Cerebellar cortex (tissue), 1 donor: ENCODE measurements at regions not wholly inside any gene's neighbourhood (a gene's known extent, or its start where the extent isn't known, plus 50 kb on each side); places are given as distances from the start of the nearest gene placed in this dataset.
A peak's percentile ranks its signal among the peaks of the same experiment; 100 is the strongest.
"Not testable (repeated sequence)": the region's sequence is repeated elsewhere in the genome, so short reads cannot be mapped to it uniquely, and the experiment has no call there.

Source experiments
- DNase-seq: peaks from one replicate; pipeline ENCODE4 v3.0.0-alpha.2; 2015; ENCODE audit warnings: low spot score

- DNase-seq = no peak
These were observed 55.9 kb downstream of the BAMBI start for GRCh38 chr10:28733245-28733644.

- DNase-seq = no peak
These were observed 56.3 kb downstream of the BAMBI start for GRCh38 chr10:28733647-28734046.

DNA sequence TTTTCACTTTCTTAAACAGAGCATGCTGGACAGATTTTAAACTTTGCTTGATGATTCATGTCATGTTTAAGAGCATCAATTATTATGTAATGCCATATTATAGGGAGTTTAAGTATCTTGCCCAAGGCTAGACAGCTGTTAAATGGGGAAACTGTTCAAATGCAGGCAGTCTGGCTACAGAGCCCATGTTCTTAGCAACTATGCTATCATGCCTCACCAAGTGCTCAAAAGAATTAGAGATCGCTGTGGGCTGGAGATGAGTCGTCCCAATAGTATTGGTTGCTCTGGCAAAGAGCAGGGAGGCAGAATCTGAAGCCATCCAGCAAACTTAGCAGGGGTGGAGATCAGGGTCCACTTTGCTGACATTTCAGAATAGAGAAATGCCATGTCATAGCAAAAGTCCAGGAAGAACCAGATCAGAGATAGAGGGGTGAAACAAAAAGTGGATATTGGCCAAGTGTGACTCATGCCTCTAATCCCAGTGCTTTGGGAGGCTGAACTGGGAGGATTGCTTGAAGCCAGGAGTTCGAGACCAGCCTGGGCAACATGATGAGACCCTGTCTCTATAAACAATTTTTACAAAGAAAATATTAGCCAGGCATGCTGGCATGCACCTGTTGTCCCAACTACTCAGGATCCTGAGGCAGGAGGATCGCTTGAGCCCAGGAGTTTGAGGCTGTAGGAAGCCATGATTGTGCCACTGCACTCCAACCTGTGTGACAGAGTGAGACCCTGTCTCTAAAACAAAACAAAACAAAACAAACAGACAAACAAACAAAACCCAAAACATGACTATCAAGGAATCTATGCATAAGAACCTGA lies 57.8 kb downstream of the BAMBI start:
- no peak for DNase-seq

- DNase-seq = no peak
These were observed 59.8 kb downstream of the BAMBI start for GRCh38 chr10:28737096-28737495.

DNA sequence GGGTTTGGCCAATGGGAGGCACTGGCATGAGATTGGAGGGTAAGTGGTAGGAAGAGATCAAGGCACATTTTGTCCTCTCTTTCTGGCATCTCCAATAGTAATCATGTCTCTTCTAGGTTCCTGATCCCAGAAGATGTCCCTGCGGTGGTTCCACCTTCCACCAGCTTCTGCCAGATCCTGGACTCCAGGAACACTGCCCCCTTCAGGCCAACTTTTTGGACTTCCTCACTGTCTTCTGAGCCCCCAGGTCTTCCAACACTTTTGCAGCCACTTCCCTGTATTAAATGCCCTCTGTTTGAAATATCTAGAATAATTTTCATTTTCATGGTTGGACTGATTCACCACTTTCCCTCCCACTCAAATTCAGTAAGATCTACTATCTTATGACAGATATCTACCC lies 60.9 kb downstream of the BAMBI start:
- DNase-seq = no peak

- no peak for DNase-seq
These were observed 66.3 kb downstream of the BAMBI start for GRCh38 chr10:28743576-28743975.

DNA sequence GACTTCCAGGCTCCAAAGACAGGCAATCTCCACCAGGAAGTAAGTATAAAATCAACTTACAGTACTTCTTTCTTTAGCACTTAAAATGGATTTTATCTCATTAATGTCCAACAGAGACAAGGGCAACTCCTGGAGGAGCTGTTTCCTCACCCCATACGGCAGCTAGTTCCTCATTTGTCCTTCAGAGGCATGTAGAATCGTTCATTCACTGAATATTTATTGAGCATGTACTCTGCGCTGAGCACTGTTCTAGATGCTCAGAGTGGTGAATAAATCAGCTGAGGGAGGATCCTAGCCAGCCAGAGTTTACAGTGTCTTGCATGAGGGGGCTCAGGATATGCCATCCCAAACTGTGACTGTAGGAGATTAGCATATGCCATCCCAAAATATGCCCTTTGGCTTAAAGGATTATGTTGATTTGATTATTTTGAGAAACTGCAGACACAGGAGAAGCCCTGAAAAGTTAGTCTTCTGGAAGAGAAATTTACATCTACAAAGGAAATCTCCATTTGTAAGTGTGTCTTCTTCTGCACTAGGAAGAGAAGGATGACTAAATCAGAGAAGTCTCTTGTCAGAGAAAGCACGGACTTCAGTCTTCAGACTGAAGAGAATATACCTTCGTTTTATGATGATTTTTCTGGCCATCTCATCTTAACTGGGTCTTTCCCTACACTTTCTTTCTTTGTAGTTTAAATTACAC lies 66.9 kb downstream of the BAMBI start:
- no peak for DNase-seq

GRCh38 chr10:28754930-28755718 lies 77.8 kb downstream of the BAMBI start:
- DNase-seq = no peak

- peak; percentile 29 for DNase-seq
These were observed 83.9 kb downstream of the BAMBI start for GRCh38 chr10:28761084-28761846.

- peak; percentile 54 for DNase-seq
These were observed 86.3 kb downstream of the BAMBI start for GRCh38 chr10:28763471-28764170.

- no peak for DNase-seq
These were observed 88.3 kb downstream of the BAMBI start for GRCh38 chr10:28765641-28766040.

- DNase-seq = no peak
These were observed 90.9 kb downstream of the BAMBI start for GRCh38 chr10:28768227-28768626.

- DNase-seq = no peak
These were observed 91.8 kb downstream of the BAMBI start for GRCh38 chr10:28769091-28769604.

DNA sequence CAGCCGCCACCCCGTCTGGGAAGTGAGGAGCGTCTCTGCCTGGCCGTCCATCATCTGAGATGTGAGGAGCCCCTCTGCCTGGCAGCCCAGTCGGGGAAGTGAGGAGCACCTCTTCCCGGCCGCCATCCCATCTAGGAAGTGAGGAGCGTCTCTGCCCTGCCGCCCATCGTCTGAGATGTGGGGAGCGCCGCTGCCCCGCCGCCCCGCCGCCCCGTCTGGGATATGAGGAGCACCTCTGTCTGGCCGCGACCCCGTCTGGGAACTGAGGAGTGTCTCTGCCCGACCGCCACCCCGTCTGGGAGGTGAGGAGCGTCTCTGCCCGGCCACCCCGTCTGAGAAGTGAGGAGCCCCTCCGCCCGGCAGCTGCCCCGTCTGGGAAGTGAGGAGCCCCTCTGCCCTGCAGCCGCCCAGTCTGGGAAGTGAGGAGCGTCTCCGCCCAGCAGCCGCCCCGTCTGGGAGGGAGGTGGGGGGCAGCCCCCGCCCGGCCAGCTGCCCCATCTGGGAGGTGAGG lies 94.3 kb downstream of the BAMBI start:
- not testable (repeated sequence) for DNase-seq

- DNase-seq = no peak
These were observed 97.0 kb downstream of the BAMBI start for GRCh38 chr10:28774051-28774995.

DNA sequence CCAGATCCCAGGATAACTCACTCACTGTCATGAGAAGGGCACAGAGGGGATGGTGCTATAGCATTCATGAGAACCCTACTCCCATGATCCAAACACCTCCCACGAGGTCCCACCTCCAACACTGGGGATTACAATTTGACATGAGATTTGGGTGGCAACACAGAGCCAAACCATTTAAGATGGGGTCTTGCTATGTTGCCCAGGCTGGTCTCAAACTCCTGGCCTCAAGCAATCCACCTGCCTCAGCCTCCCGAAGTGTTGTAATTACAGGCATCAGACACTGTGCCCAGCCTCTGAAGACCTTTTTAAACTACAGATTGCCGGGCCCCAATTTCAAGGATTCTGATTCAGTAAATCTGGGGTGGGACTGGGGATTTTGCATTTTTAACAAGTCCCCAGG lies 98.5 kb downstream of the BAMBI start:
- DNase-seq = no peak

- DNase-seq = no peak
These were observed 99.2 kb downstream of the BAMBI start for GRCh38 chr10:28776519-28776918.

GRCh38 chr10:28777911-28778310 lies 100.6 kb downstream of the BAMBI start:
- DNase-seq = no peak

- DNase-seq = no peak
These were observed 101.2 kb downstream of the BAMBI start for GRCh38 chr10:28778524-28778923.

GRCh38 chr10:28781296-28781695 lies 104.0 kb downstream of the BAMBI start:
- no peak for DNase-seq
